NCI-H2196 (cell line): ENCODE measurements at regions not wholly inside any gene's neighbourhood (a gene's known extent, or its start where the extent isn't known, plus 50 kb on each side); places are given as distances from the start of the nearest gene placed in this dataset.
A peak's percentile ranks its signal among the peaks of the same experiment; 100 is the strongest.
"Not testable (repeated sequence)": the region's sequence is repeated elsewhere in the genome, so short reads cannot be mapped to it uniquely, and the experiment has no call there.

Source experiments
- DNase-seq: peaks from one replicate; lab custom pipeline; 2025; ENCODE audit not compliant: unreplicated experiment; lab: John Stamatoyannopoulos, UW

DNA sequence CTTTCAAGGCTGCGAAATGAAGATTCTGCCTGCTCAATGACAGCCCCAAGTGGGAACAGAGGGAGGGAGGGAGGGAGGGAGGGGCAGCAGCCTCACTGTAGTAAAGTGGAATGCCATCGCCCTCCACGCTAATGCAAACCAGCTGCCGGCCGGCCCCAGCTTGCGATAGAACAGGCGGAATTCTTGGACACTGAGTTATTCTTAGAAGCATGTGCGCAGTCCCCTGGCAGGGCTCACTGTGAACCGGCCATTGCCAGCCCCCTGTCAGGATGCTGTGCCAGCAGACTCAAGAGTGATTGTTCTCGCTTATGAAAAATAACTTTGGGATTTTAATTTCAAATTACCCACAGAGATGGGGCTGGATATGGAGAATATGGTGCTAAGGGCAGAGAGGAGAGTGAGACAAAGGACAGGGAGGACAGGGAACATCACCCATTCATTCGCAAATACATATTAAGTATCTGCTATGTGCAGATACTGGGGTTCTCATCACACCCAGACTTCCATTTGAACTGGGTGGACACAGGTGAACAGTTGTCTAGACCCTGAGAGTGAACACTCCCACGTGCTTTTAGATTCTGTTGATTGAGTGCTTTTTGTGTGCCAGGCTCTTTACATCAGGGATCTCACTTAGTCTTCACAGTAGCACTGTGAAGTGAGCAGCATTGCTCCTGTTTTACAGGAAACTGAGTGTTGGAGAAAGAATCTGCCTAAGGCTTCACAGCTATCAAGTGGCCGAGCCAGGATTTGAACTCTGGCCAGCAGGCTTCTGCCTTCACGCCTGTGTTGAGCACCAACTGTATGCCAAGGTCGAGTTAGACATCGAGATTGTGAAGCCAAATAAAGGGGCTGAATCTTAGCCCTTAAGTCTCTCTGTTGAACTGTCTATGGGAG, 192.9 kb downstream of the C12orf75 start:
- DNase-seq, result no peak

DNA sequence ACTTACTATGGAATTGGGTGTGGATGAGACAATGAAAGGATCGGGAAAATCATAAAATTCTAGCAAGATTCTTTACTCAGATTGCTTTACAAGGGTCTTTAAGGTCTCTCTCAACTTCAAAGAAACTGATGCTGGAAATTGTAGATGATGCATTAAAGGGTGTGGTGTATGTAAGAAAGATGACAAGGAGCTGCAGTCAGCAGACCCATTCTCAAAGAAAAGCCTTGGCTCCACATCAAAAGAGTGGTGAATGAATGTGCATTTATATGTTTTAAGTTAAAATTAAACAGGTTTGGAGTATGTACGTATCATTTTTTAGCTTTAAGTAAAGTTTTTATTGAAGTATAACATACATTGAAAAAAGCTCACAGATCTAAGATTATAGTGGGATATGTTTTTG, 194.5 kb downstream of the C12orf75 start:
- no peak for DNase-seq

DNA sequence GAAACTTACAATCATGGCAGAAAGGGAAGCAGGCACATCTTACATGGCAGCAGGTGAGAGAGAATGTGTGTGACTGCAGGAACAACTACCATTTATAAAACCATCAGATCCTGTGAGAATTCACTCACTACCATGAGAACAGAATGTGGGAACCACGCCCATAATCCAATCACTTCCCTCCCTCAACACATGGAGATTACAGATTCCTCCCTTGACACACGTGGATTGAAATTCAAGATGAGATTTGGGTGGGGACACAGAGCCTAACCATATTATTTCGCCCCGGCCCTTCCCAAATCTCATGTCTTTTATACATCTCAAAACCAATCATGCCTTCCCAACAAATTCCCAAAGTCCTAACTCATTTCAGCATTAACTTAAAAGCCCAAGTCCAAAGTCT, 203.6 kb downstream of the C12orf75 start:
- no peak for DNase-seq

- DNase-seq, result not testable (repeated sequence)
Observed at GRCh38 chr12:105535033-105535432, 204.5 kb downstream of the C12orf75 start.

DNA sequence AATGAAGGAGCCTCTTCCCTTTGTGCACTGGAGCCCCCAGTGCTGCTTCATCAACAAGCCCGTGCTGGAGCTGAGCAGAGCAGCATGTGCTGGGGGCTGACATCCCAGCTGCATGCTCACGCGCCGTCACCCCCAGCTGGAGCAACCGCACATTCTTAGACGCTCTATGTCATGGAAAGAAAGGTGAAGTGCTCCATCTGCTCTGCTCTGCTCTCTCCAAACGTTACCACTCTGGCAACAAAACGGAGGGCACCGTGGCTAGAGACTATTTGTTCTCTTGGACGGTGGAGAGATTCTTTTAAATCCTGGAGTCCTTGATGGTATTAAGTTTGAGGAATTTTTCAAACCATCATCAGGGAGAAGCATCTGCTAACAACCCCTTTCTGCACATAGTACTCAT, 208.4 kb downstream of the C12orf75 start:
- DNase-seq, result no peak

DNA sequence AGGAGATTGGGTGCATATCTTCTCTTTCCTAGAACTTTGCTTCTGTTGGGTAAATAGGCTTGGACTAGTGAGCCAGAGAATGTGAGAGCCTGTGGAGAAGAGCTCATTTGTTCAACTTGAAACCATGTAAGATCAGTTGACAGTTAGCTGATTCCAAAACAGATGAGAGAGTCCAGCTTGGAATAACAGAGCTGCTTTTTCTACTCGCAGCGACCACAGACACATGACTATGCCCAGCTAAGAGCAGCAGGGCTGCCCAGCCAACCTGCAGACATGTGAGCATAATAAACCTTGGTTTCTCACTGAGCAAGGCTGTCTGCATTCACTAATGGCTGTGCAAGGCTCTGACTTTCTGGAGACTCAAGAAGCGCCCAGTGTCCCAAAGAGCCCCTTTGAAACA, 209.2 kb downstream of the C12orf75 start:
- DNase-seq, result no peak

DNA sequence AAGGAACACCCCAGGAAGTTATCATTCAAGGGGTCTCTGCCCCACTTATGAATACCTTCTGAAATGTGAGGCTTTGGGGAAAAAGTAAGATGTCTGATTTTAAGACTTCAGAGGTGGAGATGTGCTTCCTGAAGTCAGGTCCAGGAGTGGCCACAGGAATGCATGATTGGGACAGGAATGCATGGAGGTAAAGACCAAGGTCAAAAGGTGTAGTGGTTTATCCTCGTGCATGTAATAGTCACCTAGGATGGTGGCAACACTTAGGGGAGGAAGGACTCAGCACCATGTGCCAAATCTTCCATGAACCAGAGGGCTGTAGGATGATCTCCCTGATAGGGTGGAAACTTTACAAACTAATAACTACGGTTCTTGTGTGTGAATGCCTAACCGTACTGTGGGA, 217.3 kb downstream of the C12orf75 start:
- DNase-seq, result no peak

- DNase-seq, result no peak
Observed at GRCh38 chr12:105548626-105549025, 218.1 kb downstream of the C12orf75 start.

DNA sequence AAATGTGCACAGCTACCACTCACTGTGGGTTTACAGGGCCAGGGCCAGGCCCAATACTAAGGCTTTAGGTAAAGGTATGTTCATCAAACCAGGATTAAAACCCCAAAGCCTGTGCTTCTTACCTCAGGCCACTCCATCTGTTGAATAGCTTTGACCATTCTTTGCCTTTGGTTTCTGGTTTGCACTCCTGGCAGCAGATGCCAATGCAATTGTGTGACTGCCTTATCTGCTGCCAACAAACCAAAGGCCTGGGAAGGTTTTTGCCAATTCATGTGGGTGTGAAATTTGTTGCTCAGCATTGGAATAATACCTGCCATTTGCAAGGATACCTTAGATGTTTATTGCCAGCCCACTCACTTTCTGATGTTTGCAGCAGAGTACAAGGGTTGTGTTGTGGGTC, 221.6 kb downstream of the C12orf75 start:
- no peak for DNase-seq

DNA sequence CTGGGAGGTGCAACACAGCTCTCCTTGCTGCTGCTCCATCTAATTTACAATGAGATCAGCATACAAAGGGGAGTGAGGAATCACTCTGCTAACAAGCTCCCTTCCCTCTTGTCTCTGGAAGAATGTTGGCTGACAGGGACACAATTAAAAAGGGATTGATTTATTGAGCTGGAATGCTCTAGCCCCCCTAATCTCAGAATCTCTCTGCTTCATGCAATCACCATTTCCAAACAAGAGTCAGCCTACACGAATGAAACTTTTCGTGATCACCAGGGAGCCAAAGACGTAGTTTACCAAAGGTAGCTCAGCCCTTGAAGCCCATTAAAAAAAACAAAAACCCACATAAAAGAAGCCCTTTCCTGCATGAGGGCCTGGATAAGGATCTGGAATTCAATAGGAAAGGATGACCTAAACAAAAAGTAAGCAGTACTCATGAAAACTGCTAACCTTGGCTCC, 223.8 kb downstream of the C12orf75 start:
- no peak for DNase-seq

DNA sequence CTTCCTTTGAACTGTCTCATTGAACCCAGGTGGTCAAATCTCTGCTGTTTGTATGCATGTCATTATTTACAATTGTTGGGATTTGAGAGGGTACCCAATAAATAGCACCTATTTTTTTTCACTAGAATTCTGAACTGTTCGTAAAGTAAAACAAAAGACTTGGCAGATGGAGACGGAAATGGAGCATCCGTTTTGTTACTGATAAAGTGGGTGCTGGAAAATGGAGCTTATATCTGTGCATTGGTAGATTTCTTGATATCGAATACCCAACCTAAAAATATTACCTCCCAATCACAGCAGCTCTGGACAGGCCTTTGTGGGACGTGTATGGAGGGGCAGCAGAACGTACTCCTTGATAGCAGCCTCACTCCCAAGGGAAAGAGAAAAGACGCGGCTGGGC, 224.4 kb downstream of the C12orf75 start:
- no peak for DNase-seq

GRCh38 chr12:105555556-105556295, 225.2 kb downstream of the C12orf75 start:
- no peak for DNase-seq

DNA sequence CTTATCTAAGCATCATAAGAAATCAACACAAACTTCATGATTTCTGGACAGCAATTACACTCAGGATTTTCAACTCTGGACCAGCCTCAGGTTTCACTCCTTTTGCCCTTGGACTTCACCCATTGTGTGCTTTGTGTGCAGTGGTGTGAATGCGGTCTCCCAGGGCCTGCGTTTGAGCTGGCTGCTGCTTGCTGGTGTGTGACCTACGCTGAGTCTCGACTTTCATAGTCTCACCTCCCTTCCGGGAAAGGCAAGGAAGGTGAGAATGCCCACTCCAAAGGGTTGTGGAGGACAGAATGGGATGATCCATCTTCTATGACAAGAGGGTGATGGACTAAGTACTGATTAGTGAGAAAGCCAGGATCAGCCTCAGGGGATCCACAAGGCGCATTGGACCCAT, 228.8 kb downstream of the C12orf75 start:
- DNase-seq, result no peak

DNA sequence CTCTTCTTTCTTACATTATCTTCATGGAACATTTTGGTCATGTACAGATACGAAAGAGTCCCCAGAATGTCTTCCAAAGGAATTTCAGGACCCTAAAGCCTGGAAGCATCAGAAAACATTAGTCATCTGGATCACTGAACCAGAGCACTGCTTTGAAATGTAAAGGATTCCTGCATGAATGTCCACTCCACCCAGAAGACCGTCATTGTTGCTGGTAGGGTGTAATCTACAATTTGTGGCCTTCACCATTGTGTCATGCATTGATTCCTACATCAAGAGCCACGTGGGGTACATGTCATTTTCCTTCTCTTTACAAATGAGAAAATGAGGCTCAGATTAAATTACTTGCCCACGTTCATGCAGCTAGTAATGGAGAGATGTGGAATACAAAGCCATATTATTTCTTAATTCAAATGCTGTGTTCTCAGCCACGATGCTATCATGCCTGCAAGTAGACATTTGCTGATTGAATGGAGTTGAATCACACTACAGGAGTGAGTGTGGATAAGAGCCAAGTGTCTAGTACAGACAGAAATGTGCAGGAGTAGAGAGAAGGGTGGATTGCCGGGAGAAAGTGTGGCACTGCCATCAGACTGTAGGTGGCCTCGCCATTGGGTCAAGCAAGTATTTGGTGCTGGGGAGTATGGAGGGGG, 231.2 kb downstream of the C12orf75 start:
- DNase-seq, result peak; percentile 72

DNA sequence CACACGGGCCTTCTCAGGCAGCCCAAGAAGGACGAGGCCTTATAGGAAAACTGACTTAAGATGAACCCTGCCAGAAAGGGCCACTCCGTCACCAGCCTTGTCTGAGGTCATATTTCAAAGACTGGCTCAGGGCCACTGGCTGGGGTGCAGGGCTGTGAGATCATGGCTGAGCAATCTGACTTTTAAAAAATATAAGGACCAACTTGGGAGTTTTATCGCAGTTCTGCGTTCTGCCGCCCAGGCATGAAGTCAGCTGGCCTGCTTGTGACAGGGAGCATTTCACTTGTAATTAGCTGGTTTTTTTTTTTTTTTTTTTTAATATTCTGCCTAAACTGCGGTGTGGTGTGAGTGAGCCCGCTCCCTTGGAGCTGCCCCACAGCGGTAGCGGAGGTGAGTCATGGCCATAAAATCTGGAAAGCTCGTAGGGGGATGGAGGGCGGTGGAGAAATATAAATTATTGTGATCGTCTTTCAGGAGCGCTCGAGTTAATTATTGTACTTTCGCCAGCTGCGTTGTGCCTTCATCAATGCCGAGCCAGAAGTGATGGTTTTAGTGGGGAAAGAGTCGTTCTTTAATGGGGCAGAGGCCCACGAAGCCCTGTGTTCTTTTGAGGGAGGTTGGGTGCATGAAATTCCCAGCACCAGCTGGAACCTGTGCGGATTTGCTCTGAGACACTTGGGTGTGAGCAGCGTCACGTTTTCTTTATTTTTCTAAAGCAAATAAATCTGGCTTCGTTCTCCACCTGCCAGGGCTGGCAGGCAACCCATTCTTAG, 231.9 kb downstream of the C12orf75 start:
- peak; percentile 77 for DNase-seq

GRCh38 chr12:105567061-105567460, 236.6 kb downstream of the C12orf75 start:
- no peak for DNase-seq

GRCh38 chr12:105569886-105570285, 239.4 kb downstream of the C12orf75 start:
- DNase-seq, result no peak

DNA sequence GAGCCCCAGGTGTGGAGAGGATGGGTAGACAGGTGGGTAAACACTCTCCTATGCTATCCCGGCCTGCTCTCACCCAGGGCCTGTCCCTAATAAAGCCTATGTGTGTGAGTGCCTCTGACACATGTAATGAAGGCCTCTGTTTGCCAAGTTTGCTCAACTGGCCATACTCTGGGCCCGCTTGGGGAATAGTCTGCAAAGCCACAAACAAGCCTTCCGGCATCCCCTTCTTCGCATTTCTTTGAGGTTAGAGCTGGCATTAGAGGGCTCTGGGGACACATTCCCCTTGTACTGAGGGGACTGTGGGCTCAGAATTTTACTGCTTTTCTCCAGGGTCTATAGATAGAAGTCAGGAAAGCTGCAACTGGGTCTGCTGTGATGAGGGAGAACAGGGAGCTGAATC, 240.5 kb downstream of the C12orf75 start:
- DNase-seq, result no peak

GRCh38 chr12:105573574-105573973, 243.1 kb downstream of the C12orf75 start:
- DNase-seq, result no peak

GRCh38 chr12:105574056-105574715, 243.7 kb downstream of the C12orf75 start:
- DNase-seq, result no peak
